ENCODE measurements at regions not wholly inside any gene's neighbourhood (a gene's known extent, or its start where the extent isn't known, plus 50 kb on each side); places are given as distances from the start of the nearest gene placed in this dataset.

DNA sequence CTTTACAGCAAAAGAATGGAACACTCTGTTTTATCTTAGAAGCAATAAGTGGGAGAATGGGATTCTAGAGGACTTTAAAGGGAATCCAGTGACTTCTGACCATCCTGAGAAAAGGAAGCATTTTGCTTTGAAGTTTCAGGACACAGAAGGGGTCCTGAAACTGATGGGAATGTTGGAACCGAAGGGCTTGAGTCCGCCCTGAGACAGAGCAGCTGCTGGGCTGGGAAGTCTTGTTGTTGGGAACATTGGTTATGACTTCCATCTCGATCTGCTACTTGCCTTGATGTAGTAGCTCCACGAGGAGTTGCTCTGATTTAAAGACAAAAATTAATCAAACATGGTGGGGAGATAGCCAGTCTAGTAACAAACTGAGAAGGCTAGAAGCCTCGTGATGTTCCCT lies 177.6 kb downstream of the JCAD start:
- DNase-seq (no peak), ATAC-seq (no peak)
- Mint-ChIP-seq H3K9me3 (no peaks in the 10 kb centered on the region), H3K27me3 (ENCODE audit: low read depth) (peaks cover 18% of the 10 kb centered on the region), H3K36me3 (ENCODE audit: insufficient read depth) (no peaks in the 10 kb centered on the region), H3K4me1 (ENCODE audit: low read depth) (no peaks in the 10 kb centered on the region), H3K4me3 (no peak overlapping the region)

DNA sequence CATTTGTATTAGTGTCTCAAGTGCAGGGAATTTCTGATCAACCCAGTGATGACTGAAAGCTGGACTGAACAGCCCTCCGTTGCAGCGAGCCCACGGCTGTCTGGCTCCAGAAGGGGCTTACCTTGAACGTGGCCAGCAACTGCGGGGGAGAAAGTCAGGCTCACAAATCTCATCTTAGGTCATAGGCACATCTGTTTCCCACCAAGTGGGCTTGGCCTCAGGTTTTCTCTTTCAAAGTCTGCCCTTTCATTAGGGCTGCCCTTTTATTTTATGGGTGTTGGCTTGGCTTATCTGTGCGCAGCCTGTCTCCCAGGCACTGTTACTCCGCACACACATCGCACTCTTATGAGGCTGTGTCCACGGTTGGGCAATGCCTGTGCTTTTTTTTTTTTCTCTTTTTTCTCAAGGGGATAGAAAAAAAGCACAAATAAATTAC lies 178.0 kb downstream of the JCAD start:
- Mint-ChIP-seq H3K4me1 (ENCODE audit: low read depth) (no peaks in the 10 kb centered on the region), H3K36me3 (ENCODE audit: insufficient read depth) (no peaks in the 10 kb centered on the region), H3K4me3 (no peak overlapping the region), H3K27me3 (ENCODE audit: low read depth) (peaks cover 23% of the 10 kb centered on the region), H3K9me3 (no peaks in the 10 kb centered on the region)
- ATAC-seq = no peak
- no peak for DNase-seq

DNA sequence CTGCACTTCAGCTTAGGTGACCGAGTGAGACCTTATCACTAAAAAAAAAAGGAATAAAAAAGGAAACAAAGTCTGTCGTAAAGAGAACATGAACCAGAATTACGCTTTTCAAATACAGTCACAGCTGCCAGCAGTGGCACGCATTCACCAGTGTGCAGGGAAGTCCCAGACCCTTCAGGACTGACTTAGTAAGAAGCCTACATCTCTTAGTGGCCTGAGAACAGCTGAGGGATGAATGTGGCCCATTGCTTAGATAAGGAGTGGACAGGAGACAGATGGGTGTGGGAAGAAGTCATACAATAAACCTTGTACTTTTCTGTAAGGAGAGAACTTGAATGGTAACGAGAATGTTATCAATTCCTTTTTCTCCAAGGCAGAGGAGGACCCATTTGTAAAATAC lies 178.5 kb downstream of the JCAD start:
- no peaks in the 10 kb centered on the region for H3K4me1 Mint-ChIP-seq (ENCODE audit: low read depth)
- H3K9me3 Mint-ChIP-seq = no peaks in the 10 kb centered on the region
- DNase-seq = no peak
- H3K36me3 Mint-ChIP-seq (ENCODE audit: insufficient read depth) = no peaks in the 10 kb centered on the region
- no peak for ATAC-seq
- H3K27me3 Mint-ChIP-seq (ENCODE audit: low read depth) = peaks cover 25% of the 10 kb centered on the region
- H3K4me3 Mint-ChIP-seq = no peak overlapping the region

DNA sequence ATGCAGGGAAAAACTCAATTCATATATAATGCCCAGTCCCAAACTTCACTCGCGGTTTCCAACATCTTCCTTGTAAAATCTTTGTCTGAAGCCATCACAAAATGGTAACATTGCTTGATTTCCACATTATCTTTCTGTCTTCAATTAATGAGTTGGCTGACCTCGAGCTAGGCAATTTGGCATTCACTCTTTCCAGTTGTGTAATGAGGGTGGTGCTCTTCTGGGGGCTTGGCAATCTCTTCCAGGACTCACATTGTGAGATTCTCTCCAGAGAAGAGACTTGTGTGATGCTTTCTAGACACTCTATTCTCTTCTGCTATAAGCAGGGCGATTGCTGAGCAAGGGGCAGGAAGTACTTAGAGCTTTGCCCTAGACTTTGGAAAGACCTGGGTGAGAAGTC lies 179.5 kb downstream of the JCAD start:
- DNase-seq (no peak), ATAC-seq (no peak)
- no peaks in the 10 kb centered on the region for H3K9me3 Mint-ChIP-seq
- no peaks in the 10 kb centered on the region for H3K36me3 Mint-ChIP-seq (ENCODE audit: insufficient read depth)
- H3K4me1 Mint-ChIP-seq (ENCODE audit: low read depth) = no peaks in the 10 kb centered on the region
- H3K4me3 Mint-ChIP-seq = no peak overlapping the region
- peaks cover 24% of the 10 kb centered on the region for H3K27me3 Mint-ChIP-seq (ENCODE audit: low read depth)

DNA sequence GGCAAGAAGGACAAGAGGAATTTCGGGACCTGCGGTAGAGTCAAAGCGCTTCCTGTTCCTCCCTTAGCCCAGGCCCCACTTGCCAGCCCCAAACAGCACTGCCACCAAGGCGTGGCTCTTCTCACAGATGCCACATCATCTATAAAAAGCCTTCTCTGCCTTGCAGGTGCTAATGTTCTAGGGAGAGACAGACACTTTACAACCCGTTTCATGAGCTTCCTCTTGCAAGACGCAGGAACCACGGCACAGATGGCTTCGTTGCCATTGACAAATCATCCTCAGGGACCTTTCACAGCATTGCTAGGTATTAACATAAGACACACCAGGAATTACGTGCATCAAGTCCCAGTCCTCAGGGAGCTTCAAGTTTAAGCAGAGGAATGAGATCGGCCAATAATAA lies 180.9 kb downstream of the JCAD start:
- ATAC-seq (no peak), DNase-seq (no peak)
- H3K27me3 Mint-ChIP-seq (ENCODE audit: low read depth) = peaks cover 24% of the 10 kb centered on the region
- H3K4me1 Mint-ChIP-seq (ENCODE audit: low read depth) = no peaks in the 10 kb centered on the region
- H3K36me3 Mint-ChIP-seq (ENCODE audit: insufficient read depth) = no peaks in the 10 kb centered on the region
- no peak overlapping the region for H3K4me3 Mint-ChIP-seq
- H3K9me3 Mint-ChIP-seq = no peaks in the 10 kb centered on the region

DNA sequence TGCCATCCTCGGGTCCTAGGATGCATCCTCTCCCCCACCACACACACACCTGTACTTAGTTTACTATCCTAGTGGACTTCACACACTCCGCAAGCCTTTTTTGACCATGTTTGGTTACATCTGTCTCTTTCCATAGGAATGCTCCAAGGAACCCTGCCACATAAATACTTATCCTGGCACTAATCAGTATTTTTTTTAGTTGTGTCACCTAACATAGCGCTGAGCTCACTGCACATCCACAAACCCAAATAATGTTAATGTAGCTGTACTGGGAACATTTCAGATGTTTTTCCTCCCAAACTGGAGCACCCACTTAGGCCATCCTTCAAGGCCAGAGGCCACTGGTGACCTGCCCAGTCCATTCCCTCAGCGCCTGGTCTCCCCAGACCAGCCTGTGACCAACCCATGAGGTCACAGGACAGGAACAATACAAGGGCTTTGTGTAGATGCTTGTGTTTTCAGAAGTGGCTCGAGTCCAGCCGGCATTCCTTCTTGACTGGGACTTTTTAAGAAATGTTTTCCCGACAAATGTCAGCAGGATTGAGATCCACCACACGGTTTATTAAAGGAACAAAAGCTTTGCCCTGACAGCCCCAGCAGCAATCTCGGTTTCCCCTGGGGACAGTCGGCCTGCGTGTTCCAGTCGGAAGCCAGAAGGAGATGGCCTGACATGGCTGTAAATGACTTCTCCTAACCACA lies 181.4 kb downstream of the JCAD start:
- Mint-ChIP-seq H3K9me3 (no peaks in the 10 kb centered on the region), H3K4me3 (no peak overlapping the region), H3K27me3 (ENCODE audit: low read depth) (peaks cover 27% of the 10 kb centered on the region), H3K4me1 (ENCODE audit: low read depth) (no peaks in the 10 kb centered on the region), H3K36me3 (ENCODE audit: insufficient read depth) (no peaks in the 10 kb centered on the region)
- no peak for DNase-seq
- no peak for ATAC-seq

DNA sequence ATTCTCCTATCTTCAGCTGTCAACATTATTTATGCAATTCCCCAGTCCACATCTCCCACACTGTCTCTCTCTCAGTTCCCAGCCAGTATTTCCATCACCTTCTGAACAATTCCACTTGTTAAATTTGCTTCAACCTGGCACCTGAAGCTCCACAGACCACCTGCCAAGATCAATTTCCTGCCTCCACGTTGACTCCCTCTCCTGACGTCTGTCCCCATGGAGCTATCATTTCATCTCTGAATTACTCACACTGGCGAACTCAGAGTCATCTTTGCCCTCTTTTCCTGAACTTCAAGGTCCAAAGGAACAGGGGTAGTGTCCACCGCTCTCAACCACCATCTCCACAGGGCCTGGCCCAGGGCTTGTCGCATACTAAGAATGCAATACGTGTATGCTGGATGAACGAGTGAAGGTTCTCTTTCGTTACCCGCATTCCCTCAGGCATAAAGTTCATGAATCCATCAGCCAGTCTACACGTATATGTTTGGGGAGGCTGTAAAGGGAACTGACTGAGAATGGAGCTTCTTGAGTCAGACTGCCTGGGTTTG lies 183.3 kb downstream of the JCAD start:
- H3K4me1 Mint-ChIP-seq (ENCODE audit: low read depth) = no peaks in the 10 kb centered on the region
- ATAC-seq = no peak

DNA sequence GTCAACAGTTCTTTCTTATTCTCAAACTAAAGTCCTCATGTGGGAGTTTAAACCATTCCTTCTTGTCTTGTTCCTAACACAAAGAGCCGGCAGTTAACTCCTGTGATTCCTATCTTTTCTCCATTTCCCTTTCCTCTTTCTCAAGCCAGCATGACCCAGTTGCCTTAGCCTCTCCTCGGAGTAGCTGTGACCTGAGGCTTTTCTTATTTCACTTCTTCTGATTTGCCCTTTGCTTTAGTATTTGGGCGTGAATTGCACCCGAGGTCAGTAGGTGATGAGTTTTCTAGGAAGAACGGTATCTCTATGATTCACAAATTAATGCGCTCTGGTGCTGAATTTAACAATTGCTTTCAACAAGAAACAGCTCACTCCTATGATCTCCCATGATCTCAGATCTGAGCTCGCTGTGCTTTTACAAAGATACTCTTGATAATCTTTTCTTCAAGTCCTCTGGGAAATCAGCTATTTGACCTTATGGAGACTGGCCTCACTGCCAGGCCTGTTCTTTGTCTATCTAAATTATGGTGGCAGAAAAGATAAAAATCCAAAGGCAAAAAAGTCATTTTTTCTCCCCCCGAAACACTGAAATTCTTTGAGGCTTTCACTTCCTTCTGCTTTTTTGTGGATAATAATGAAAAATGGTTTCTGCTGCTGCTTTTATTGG lies 184.6 kb downstream of the JCAD start:
- no peaks in the 10 kb centered on the region for H3K4me1 Mint-ChIP-seq (ENCODE audit: low read depth)
- DNase-seq = no peak
- peaks cover 19% of the 10 kb centered on the region for H3K27me3 Mint-ChIP-seq (ENCODE audit: low read depth)
- ATAC-seq = no peak
- H3K9me3 Mint-ChIP-seq = peaks cover 5% of the 10 kb centered on the region
- H3K36me3 Mint-ChIP-seq (ENCODE audit: insufficient read depth) = no peaks in the 10 kb centered on the region
- H3K4me3 Mint-ChIP-seq = no peak overlapping the region

More for the DNA sequence above, 183.3 kb downstream of the JCAD start:
- Mint-ChIP-seq H3K9me3 (no peaks in the 10 kb centered on the region), H3K4me3 (no peak overlapping the region), H3K36me3 (ENCODE audit: insufficient read depth) (no peaks in the 10 kb centered on the region), H3K27me3 (ENCODE audit: low read depth) (peaks cover 27% of the 10 kb centered on the region)
- DNase-seq = no peak

DNA sequence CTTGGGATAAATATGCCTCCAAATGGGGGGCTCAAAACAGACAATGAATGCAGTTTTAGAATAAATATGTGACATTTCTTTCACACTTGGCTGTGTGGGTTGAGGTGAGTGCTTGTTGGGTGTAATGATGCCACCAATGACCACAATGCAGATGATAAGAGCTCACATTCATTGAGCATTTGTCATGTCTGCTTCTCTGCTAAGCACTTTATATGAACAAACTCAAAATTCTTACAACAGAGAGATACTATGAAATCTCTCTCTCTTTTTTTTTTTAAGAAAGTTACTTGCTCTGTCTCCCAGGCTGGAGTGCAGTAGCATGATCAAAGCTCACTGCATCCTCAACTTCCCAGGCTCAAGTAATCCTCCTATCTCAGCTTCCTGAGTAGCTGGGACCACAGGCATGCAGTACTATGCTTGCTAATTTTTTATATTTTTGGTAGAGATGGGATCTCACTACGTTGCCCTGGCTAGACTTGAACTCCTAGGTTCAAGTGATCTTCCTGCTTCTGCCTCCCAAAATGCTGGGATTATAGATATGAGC lies 185.4 kb downstream of the JCAD start:
- Mint-ChIP-seq H3K27me3 (ENCODE audit: low read depth) (peaks cover 19% of the 10 kb centered on the region), H3K36me3 (ENCODE audit: insufficient read depth) (no peaks in the 10 kb centered on the region), H3K9me3 (peaks cover 5% of the 10 kb centered on the region), H3K4me1 (ENCODE audit: low read depth) (no peaks in the 10 kb centered on the region), H3K4me3 (no peak overlapping the region)
- no peak for ATAC-seq
- no peak for DNase-seq

DNA sequence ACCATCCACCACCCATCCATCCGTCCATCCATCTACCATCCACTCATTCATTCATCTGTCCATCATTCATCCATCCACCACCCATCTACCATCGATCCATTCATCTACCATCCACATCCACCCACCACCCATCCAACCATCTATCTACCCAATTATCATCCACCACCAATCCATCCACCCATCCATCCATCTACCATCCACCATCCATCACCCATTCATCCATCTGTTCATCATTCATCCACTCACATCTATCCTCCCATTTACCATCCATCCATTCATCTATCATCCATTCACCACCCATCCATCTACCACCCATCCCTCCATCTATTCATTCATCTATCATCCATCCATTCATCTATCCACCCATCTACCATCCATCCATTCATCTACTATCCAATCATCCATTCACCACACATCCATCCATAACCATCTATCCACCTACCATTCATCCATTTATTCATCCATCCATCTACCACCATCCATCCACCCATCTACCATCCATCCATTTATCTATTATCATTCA lies 188.8 kb downstream of the JCAD start:
- H3K36me3 Mint-ChIP-seq (ENCODE audit: insufficient read depth) = no peaks in the 10 kb centered on the region
- DNase-seq (no peak), ATAC-seq (no peak)
- no peak overlapping the region for H3K4me3 Mint-ChIP-seq
- H3K27me3 Mint-ChIP-seq (ENCODE audit: low read depth) = peaks cover 2% of the 10 kb centered on the region
- peaks cover 5% of the 10 kb centered on the region for H3K9me3 Mint-ChIP-seq
- H3K4me1 Mint-ChIP-seq (ENCODE audit: low read depth) = no peaks in the 10 kb centered on the region

DNA sequence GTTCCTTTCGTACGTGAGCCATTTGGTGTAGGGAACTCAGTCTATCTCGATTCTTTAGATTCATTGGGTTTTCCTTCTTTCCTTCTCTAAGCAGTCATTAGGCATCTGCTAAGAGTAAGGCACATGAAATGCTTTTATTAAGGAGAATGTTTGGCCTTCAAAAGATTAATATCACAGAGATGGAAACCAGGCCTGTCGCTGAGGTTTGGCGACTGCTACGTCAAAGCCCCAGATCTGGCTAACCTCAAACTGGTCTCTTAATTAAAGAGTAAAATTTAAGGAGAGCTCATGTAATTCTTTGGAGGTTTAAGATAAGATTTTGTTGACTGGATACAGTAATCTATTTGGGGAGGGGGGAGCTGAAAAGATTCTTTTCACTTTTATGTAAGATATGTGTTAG lies 189.8 kb downstream of the JCAD start:
- no peaks in the 10 kb centered on the region for H3K4me1 Mint-ChIP-seq (ENCODE audit: low read depth)
- H3K4me3 Mint-ChIP-seq = no peak overlapping the region
- no peak for DNase-seq
- H3K36me3 Mint-ChIP-seq (ENCODE audit: insufficient read depth) = no peaks in the 10 kb centered on the region
- ATAC-seq = no peak
- H3K27me3 Mint-ChIP-seq (ENCODE audit: low read depth) = peaks cover 2% of the 10 kb centered on the region
- H3K9me3 Mint-ChIP-seq = peaks cover 5% of the 10 kb centered on the region

DNA sequence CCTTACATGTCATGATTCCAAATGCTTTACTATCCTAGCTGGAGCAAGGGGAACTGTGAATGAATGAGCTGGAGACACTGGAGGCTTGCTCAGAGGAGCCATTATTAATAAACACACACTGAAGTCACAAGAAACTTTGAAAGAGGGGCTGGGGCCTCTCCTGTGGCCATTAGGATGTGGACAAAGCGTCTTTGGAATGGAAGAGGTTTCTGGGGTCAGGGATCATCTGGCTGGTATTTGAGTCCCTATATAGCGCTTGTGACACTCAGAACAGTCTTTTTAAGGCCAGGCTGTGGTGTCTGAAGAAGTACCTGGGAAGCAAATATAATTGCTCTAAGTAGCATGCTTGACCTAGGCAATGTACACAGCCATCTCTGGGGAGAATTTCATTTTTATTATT lies 193.0 kb downstream of the JCAD start:
- no peak for ATAC-seq
- Mint-ChIP-seq H3K4me3 (no peak overlapping the region), H3K4me1 (ENCODE audit: low read depth) (no peaks in the 10 kb centered on the region), H3K9me3 (peaks cover 5% of the 10 kb centered on the region), H3K27me3 (ENCODE audit: low read depth) (peaks cover 2% of the 10 kb centered on the region), H3K36me3 (ENCODE audit: insufficient read depth) (no peaks in the 10 kb centered on the region)
- DNase-seq = no peak

DNA sequence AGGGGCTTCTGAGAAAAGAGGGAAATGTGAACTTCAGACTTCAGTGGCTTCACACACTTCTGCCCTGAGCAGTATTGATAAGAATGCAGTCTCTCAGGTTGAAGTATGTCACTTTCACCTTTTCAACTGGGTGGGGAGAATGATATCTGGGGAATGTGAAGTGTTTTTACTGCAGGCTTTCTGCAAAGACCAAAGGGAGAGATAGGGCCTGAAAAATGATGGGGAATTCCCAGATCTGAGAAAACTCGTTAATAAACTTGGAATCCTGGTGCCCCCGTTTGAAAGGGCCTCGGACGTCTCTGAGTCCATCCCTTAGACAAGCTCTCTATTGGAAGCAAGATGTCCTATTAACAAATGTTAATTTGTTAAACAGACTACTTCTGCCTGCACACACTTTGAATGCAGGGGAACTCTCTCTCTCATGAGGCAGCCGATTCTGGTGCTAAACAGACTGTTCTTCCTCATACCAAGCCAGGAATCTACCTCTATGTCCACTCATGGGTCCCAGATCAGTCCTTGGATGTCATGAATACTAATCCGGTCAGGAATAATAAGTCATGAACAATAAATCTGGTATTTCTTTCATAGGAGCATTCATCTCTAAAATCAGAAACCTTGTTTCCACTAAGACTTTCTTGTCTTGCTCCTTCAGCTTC lies 193.6 kb downstream of the JCAD start:
- no peaks in the 10 kb centered on the region for H3K4me1 Mint-ChIP-seq (ENCODE audit: low read depth)
- H3K4me3 Mint-ChIP-seq = no peak overlapping the region
- H3K27me3 Mint-ChIP-seq (ENCODE audit: low read depth) = peaks cover 2% of the 10 kb centered on the region
- H3K36me3 Mint-ChIP-seq (ENCODE audit: insufficient read depth) = no peaks in the 10 kb centered on the region
- no peak for ATAC-seq
- DNase-seq = no peak
- peaks cover 4% of the 10 kb centered on the region for H3K9me3 Mint-ChIP-seq

DNA sequence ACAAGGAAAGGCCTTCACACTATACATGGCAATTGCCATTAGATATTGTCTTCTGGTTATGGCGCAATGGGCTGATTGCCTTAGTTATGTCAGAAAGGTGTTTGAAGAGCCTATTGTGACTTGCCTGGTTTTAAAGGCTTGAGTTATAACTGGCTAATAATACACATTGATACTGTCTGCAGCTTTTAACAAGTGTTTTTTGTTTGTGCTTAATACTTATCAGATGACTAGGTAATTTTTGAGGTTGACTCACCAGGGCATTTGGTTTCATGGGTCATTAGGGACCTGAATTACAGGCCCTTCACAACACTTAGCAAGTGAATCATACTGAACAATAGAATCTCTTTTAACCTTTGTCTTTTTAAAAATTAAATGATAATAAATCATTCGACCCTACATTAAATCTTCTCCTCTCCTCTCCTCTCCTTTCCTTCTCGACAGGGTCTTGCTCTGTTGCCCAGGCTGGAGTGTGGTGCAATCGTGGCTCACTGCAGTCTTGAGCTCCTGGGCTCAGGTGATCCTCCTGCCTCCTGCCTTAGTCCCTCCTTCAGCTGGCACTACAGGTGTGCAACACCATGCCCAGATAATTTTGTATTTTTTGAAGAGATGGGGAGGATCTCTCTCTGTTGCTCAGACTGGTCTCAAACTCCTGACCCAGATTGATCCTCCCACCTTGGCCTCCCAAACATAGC lies 196.3 kb downstream of the JCAD start:
- ATAC-seq (no peak), DNase-seq (no peak)
- peaks cover 12% of the 10 kb centered on the region for H3K27me3 Mint-ChIP-seq (ENCODE audit: low read depth)
- no peaks in the 10 kb centered on the region for H3K4me1 Mint-ChIP-seq (ENCODE audit: low read depth)
- H3K36me3 Mint-ChIP-seq (ENCODE audit: insufficient read depth) = no peaks in the 10 kb centered on the region
- no peak overlapping the region for H3K4me3 Mint-ChIP-seq
- H3K9me3 Mint-ChIP-seq = no peaks in the 10 kb centered on the region

Data from activated T-cell treated with anti-CD3 and anti-CD28 coated beads, Interleukin-2, amount 50 U/mL, for 4 hours (primary cell).